ENCODE measurements at regions not wholly inside any gene's neighbourhood (a gene's known extent, or its start where the extent isn't known, plus 50 kb on each side); places are given as distances from the start of the nearest gene placed in this dataset.

GRCh38 chr22:49580024-49580423, 247.6 kb downstream of the BRD1 start:
- DNase-seq: no peak

GRCh38 chr22:49577168-49578060, 250.3 kb downstream of the BRD1 start:
- no peak for DNase-seq

- no peak for DNase-seq
These were observed 251.2 kb downstream of the BRD1 start for GRCh38 chr22:49576241-49577141.

GRCh38 chr22:49575703-49576081, 252.0 kb downstream of the BRD1 start:
- DNase-seq: no peak

GRCh38 chr22:49574881-49575702, 252.6 kb downstream of the BRD1 start:
- no peak for DNase-seq

- DNase-seq: no peak
These were observed 253.3 kb downstream of the BRD1 start for GRCh38 chr22:49574205-49574880.

GRCh38 chr22:49573109-49573765, 254.4 kb downstream of the BRD1 start:
- DNase-seq: no peak

- DNase-seq: no peak
These were observed 256.3 kb downstream of the BRD1 start for GRCh38 chr22:49571326-49571725.

GRCh38 chr22:49570032-49570848, 257.4 kb downstream of the BRD1 start:
- DNase-seq: no peak

GRCh38 chr22:49569286-49570031, 258.2 kb downstream of the BRD1 start:
- no peak for DNase-seq

GRCh38 chr22:49568751-49569285, 258.9 kb downstream of the BRD1 start:
- no peak for DNase-seq

GRCh38 chr22:49567899-49568750, 259.5 kb downstream of the BRD1 start:
- DNase-seq: no peak

- DNase-seq: no peak
These were observed 261.0 kb downstream of the BRD1 start for GRCh38 chr22:49566693-49567092.

- no peak for DNase-seq
These were observed 261.5 kb downstream of the BRD1 start for GRCh38 chr22:49566141-49566541.

GRCh38 chr22:49565516-49565855, 262.2 kb downstream of the BRD1 start:
- no peak for DNase-seq

GRCh38 chr22:49564666-49565515, 262.8 kb downstream of the BRD1 start:
- DNase-seq: no peak

GRCh38 chr22:49564054-49564453, 263.6 kb downstream of the BRD1 start:
- DNase-seq: no peak

- no peak for DNase-seq
These were observed 264.9 kb downstream of the BRD1 start for GRCh38 chr22:49562685-49563249.
